ENCODE measurements at regions not wholly inside any gene's neighbourhood (a gene's known extent, or its start where the extent isn't known, plus 50 kb on each side); places are given as distances from the start of the nearest gene placed in this dataset.

- no peak for TF ChIP-seq CTCF (IDR thresholded peaks at IDR 0.05; ENCODE audit: insufficient read depth, low read depth, low read length)
- ChIA-PET CTCF (no interaction called here), POLR2A (no interaction called here)
- DNase-seq (ENCODE audit: low read depth): no peak
- H3K27me3 ChIP-seq (ENCODE audit: control insufficient read depth, insufficient read depth, low read length): no peaks in the 10 kb centered on the region
- no peak overlapping the region for H3K4me3 ChIP-seq (ENCODE audit: low read depth, low read length)
- H3K36me3 ChIP-seq (ENCODE audit: control insufficient read depth, insufficient read depth, low read length): no peaks in the 10 kb centered on the region
These were observed 110.4 kb downstream of the TTLL2 start for GRCh38 chr6:167435209-167435728.

GRCh38 chr6:167437888-167438484 is 113.1 kb downstream of the TTLL2 start:
- no peaks in the 10 kb centered on the region for H3K27me3 ChIP-seq (ENCODE audit: control insufficient read depth, insufficient read depth, low read length)
- ChIA-PET CTCF (no interaction called here), POLR2A (no interaction called here)
- no peak for DNase-seq (ENCODE audit: low read depth)
- no peak overlapping the region for H3K4me3 ChIP-seq (ENCODE audit: low read depth, low read length)
- no peaks in the 10 kb centered on the region for H3K36me3 ChIP-seq (ENCODE audit: control insufficient read depth, insufficient read depth, low read length)
- no peak for TF ChIP-seq CTCF (IDR thresholded peaks at IDR 0.05; ENCODE audit: insufficient read depth, low read depth, low read length)

GRCh38 chr6:167441715-167442206 is 116.9 kb downstream of the TTLL2 start:
- DNase-seq (ENCODE audit: low read depth): no peak
- Histone ChIP-seq H3K36me3 (ENCODE audit: control insufficient read depth, insufficient read depth, low read length) (no peaks in the 10 kb centered on the region), H3K27me3 (ENCODE audit: control insufficient read depth, insufficient read depth, low read length) (no peaks in the 10 kb centered on the region), H3K4me3 (ENCODE audit: low read depth, low read length) (no peak overlapping the region)
- TF ChIP-seq CTCF (IDR thresholded peaks at IDR 0.05; ENCODE audit: insufficient read depth, low read depth, low read length): no peak
- CTCF ChIA-PET: no interaction called here
- POLR2A ChIA-PET: no interaction called here

GRCh38 chr6:167442245-167442644 is 117.4 kb downstream of the TTLL2 start:
- Histone ChIP-seq H3K36me3 (ENCODE audit: control insufficient read depth, insufficient read depth, low read length) (no peaks in the 10 kb centered on the region), H3K27me3 (ENCODE audit: control insufficient read depth, insufficient read depth, low read length) (no peaks in the 10 kb centered on the region), H3K4me3 (ENCODE audit: low read depth, low read length) (no peak overlapping the region)
- ChIA-PET CTCF (no interaction called here), POLR2A (no interaction called here)
- DNase-seq (ENCODE audit: low read depth): no peak
- no peak for TF ChIP-seq CTCF (IDR thresholded peaks at IDR 0.05; ENCODE audit: insufficient read depth, low read depth, low read length)

- DNase-seq (ENCODE audit: low read depth): no peak
- no peak for TF ChIP-seq CTCF (IDR thresholded peaks at IDR 0.05; ENCODE audit: insufficient read depth, low read depth, low read length)
- H3K4me3 ChIP-seq (ENCODE audit: low read depth, low read length): no peak overlapping the region
- H3K36me3 ChIP-seq (ENCODE audit: control insufficient read depth, insufficient read depth, low read length): no peaks in the 10 kb centered on the region
- ChIA-PET POLR2A (no interaction called here), CTCF (no interaction called here)
- no peaks in the 10 kb centered on the region for H3K27me3 ChIP-seq (ENCODE audit: control insufficient read depth, insufficient read depth, low read length)
These were observed 118.2 kb downstream of the TTLL2 start for GRCh38 chr6:167442796-167443680.
